GM12891 (cell line): ENCODE measurements at regions not wholly inside any gene's neighbourhood (a gene's known extent, or its start where the extent isn't known, plus 50 kb on each side); places are given as distances from the start of the nearest gene placed in this dataset.

Experiments used
- DNase-seq: peaks from one replicate; pipeline ENCODE4 v3.0.0; 2011; ENCODE audit warnings: low spot score; ENCODE audit not compliant: insufficient read length
- FAIRE-seq: peaks from 2 replicates; lab custom pipeline; 2011; peaks lifted over from hg19 to GRCh38; lab: Jason Lieb, UNC
- PAX5 ChIP-seq: IDR thresholded peaks from 2 replicates; pipeline ENCODE4 v1.6.1; 2011; ENCODE audit warnings: low read length, moderate library complexity, mild to moderate bottlenecking; ENCODE audit not compliant: insufficient read depth, severe bottlenecking
- POLR2A ChIP-seq: IDR thresholded peaks from 2 replicates; pipeline ENCODE4 v1.6.1; 2011; ENCODE audit warnings: low read depth, low read length, control low read depth
- POLR2AphosphoS5 ChIP-seq: IDR thresholded peaks from 2 replicates; pipeline ENCODE4 v1.6.1; 2011; ENCODE audit warnings: low read depth, low read length, control low read depth
- POU2F2 ChIP-seq: IDR thresholded peaks from 2 replicates; pipeline ENCODE4 v1.6.1; 2011; ENCODE audit warnings: low read depth, mild to moderate bottlenecking, control low read depth, low read length, moderate library complexity
- SPI1 ChIP-seq: IDR thresholded peaks from 2 replicates; pipeline ENCODE4 v1.6.1; 2011; ENCODE audit warnings: low read depth, low read length, control low read depth
- TAF1 ChIP-seq: IDR thresholded peaks from 2 replicates; pipeline ENCODE4 v1.6.1; 2011; ENCODE audit warnings: low read depth, low read length, control low read depth

- no peak for FAIRE-seq
- TF ChIP-seq SPI1 (no peak), POLR2AphosphoS5 (no peak), PAX5 (no peak), POU2F2 (no peak), POLR2A (no peak), TAF1 (no peak)
- no peak for DNase-seq
Observed at GRCh38 chr9:80320480-80320879, 748.7 kb downstream of the TLE4 start.

DNA sequence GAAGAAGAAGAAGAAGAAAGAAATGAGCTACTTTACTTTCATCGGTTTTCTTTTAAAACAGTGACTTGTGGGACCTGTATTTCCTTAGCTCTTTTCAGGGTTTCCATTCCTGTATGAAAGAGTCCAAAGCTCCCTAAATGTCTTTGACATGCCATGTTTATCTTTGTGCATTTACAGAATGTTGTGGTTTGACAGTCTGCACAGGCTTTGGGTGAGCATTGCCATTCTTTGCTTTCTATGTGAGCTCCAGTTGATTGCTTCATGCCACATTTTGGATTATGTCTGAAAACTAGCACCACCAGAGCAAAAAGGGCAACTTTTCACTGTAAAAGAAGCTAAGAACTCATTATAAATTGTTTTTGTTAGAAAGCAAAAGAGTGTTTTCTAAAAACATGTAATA, 733.4 kb downstream of the TLE4 start:
- FAIRE-seq: no peak
- DNase-seq: no peak
- TF ChIP-seq POLR2A (no peak), TAF1 (no peak), POU2F2 (no peak)

DNA sequence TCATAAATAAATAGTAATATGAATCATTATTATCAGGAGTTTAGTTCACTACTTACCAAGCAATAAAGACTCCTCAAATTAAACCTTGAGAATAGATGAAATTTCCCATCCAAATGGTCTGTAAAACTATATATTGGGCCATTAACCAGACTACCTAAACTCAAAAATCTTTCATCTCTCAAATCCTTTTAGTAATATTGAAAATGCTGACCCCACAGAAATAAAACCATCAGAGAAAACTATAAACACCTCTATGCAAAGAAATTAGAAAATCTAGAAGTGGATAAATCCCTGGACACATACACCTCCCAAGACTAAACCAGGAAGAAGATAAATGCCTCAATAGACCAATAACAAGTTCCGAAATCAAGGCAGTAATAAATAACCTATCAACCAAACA, 723.2 kb downstream of the TLE4 start:
- FAIRE-seq: no peak
- TF ChIP-seq POLR2A: no peak

DNA sequence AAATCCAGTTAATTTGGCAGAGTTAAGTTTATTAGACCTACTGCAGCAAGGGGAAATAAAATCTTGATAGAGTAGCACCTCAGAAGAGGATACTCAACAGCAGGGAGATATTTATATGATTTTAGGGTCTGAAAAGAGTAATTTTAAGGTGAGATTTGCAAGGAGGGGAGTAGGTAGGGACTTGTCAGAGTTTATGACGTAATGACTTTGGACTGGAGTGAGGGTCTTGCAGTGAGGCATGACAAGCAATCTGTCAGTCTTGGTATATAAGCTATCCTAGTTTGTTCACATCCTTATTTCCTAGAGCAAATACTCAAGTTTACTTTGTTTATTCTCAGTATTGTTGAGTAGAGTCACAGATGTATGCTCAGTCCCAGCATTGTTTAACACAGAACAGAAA, 722.6 kb downstream of the TLE4 start:
- no peak for DNase-seq
- no peak for TF ChIP-seq SPI1
- TF ChIP-seq PAX5: no peak
- no peak for TF ChIP-seq TAF1
- TF ChIP-seq POU2F2: no peak
- TF ChIP-seq POLR2A: no peak
- TF ChIP-seq POLR2AphosphoS5: no peak
- no peak for FAIRE-seq

More for the DNA sequence above, 723.2 kb downstream of the TLE4 start:
- no peak for DNase-seq

DNA sequence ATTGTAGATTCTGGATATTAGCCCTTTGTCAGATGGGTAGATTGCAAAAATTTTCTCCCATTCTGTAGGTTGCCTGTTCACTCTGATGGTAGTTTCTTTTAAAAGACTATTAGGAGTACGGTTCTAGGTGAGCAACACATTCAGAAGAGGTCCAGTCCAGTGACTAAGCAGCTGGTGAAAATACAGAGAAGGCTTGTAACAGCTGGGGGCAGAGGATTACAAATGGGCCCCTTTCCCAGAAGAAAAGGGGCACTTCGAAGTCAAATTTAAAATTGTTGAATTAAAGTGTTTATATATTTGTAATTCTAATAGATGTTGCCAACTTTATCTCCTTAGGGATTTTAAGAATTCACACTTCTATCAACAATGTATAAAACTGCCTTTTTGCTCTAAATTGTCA, 720.5 kb downstream of the TLE4 start:
- DNase-seq (no peak), FAIRE-seq (no peak)
- TF ChIP-seq POLR2AphosphoS5 (no peak), SPI1 (no peak), TAF1 (no peak), POLR2A (no peak), PAX5 (no peak), POU2F2 (no peak)

DNA sequence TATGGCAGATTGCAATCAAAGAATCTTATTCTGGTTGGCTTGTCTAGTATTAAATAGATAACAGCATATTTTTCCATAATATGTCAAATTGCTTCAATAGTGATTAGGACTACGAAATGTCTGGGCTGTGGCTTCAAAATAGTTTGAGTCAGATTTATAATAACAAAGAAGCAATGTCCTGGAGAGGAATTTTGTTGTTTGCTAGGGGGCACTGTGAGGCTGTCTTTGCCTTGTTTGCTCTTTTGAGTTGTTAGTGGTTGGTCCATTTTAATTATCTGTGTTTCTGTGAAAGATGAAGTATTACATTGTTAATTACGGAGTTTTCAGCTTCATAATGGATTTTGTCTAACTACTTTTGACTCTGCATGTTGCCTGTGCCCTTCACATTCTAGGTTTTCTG, 713.6 kb downstream of the TLE4 start:
- no peak for DNase-seq
- FAIRE-seq: no peak
- no peak for TF ChIP-seq POU2F2
- TF ChIP-seq POLR2A: no peak
- TF ChIP-seq TAF1: no peak
- no peak for TF ChIP-seq POLR2AphosphoS5
- TF ChIP-seq PAX5: no peak
- TF ChIP-seq SPI1: no peak

DNA sequence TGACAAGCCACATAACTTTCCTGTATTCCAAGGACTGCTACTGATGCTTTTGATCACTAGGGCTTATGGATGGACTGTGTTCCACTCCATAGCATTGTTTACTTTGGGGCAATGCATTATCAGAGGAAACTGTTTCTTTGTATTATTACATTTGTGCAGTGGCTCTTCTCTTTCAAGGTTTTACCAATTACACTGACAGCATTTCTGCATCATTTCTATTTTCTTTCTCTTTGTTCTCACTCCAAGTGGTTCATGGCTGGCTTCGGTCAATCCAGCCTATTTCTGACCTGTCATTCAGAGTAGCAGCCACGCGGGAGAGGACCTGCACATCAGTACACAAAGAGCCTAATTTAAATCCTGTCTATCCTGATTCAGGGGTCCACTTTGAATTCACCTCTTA, 711.0 kb downstream of the TLE4 start:
- TF ChIP-seq POLR2AphosphoS5: no peak
- no peak for TF ChIP-seq TAF1
- TF ChIP-seq PAX5: no peak
- no peak for TF ChIP-seq SPI1
- no peak for TF ChIP-seq POU2F2
- no peak for TF ChIP-seq POLR2A
- FAIRE-seq: no peak

GRCh38 chr9:80259079-80259478, 687.3 kb downstream of the TLE4 start:
- no peak for FAIRE-seq
- no peak for TF ChIP-seq POLR2AphosphoS5
- no peak for TF ChIP-seq TAF1
- no peak for TF ChIP-seq POU2F2
- no peak for TF ChIP-seq POLR2A
- no peak for TF ChIP-seq SPI1
- no peak for TF ChIP-seq PAX5
- DNase-seq: no peak

More for the DNA sequence above, 711.0 kb downstream of the TLE4 start:
- DNase-seq: no peak

DNA sequence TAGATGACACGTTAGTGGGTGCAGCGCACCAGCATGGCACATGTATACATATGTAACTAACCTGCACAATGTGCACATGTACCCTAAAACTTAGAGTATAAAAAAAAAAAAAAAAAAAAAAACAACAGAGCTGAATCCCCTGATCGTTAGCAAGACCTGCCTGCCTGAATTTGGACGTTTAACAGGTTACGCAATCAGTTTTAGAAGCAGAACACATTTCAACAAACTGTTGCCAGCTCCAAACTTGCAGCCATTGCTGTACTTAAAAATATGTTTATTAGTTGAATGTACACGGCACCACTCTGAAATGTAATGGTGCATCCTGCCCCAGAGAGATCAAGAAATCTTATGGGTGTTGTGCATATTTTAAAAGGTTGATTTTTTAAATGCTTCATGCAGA, 680.0 kb downstream of the TLE4 start:
- DNase-seq (no peak), FAIRE-seq (no peak)
- TF ChIP-seq SPI1 (no peak), POLR2AphosphoS5 (no peak), POU2F2 (no peak), POLR2A (no peak), TAF1 (no peak), PAX5 (no peak)

- DNase-seq (no peak), FAIRE-seq (no peak)
- TF ChIP-seq POLR2AphosphoS5: no peak
- no peak for TF ChIP-seq POLR2A
- no peak for TF ChIP-seq TAF1
- no peak for TF ChIP-seq PAX5
- TF ChIP-seq SPI1: no peak
- TF ChIP-seq POU2F2: no peak
Observed at GRCh38 chr9:80242022-80242421, 670.3 kb downstream of the TLE4 start.
